WTC11 (cell line): ENCODE measurements at regions not wholly inside any gene's neighbourhood (a gene's known extent, or its start where the extent isn't known, plus 50 kb on each side); places are given as distances from the start of the nearest gene placed in this dataset.

Experiments used
- ATAC-seq: fragments of 200-7000 bp; cut with Tn5 transposase; 2 replicates; pipeline ENCODE4 v1.10.0; 2021; ENCODE audit warnings: mild to moderate bottlenecking, moderate library complexity
- CTCF ChIA-PET: fragments of 300-600 bp; sonication (Branson Sonifier 250); formaldehyde crosslinking; loops from one replicate; lab custom pipeline; 2021; ENCODE audit warnings: antibody characterized with exemption; lab: Charles Lee
- POLR2A ChIA-PET: fragments of 350-600 bp; sonication (Branson Sonifier 250); formaldehyde crosslinking; loops from one replicate; lab custom pipeline; 2021; ENCODE audit warnings: antibody characterized with exemption; lab: Charles Lee
- DNase-seq: peaks from one replicate; pipeline ENCODE4 v3.0.0; 2021; ENCODE audit warnings: low spot score
- H3K27ac Mint-ChIP-seq: 2 replicates; pipeline ENCODE4 v1.8.0; 2021; ENCODE audit warnings: mixed read lengths
- H3K27me3 Mint-ChIP-seq: 2 replicates; pipeline ENCODE4 v1.8.0; 2021; ENCODE audit warnings: low read depth, mild to moderate bottlenecking, moderate library complexity, mixed read lengths
- H3K36me3 Mint-ChIP-seq: 2 replicates; pipeline ENCODE4 v1.8.0; 2021; ENCODE audit warnings: mixed read lengths
- H3K4me1 Mint-ChIP-seq: 2 replicates; pipeline ENCODE4 v1.8.0; 2022; ENCODE audit warnings: mixed read lengths
- H3K4me3 Mint-ChIP-seq: 2 replicates; pipeline ENCODE4 v1.8.0; 2021; ENCODE audit warnings: mild to moderate bottlenecking, moderate library complexity, mixed read lengths
- H3K9me3 Mint-ChIP-seq: 2 replicates; pipeline ENCODE4 v1.8.0; 2021; ENCODE audit warnings: mixed read lengths
- EMX1 ChIP-seq: fragments of 250-450 bp; sonication (Bioruptor Pico); IDR thresholded peaks from 2 replicates; pipeline ENCODE4 v1.8.0; 2021; ENCODE audit warnings: mild to moderate bottlenecking
- ESRRA ChIP-seq: sonication (generic); formaldehyde crosslinking; IDR thresholded peaks from 2 replicates; pipeline ENCODE4 v1.8.1; 2022; ENCODE audit warnings: mild to moderate bottlenecking, missing genetic modification reagents, borderline replicate concordance
- GABPB1 ChIP-seq: sonication (generic); formaldehyde crosslinking; IDR thresholded peaks from 2 replicates; pipeline ENCODE4 v1.8.1; 2023; ENCODE audit warnings: mild to moderate bottlenecking, missing genetic modification reagents
- HMGXB4 ChIP-seq: sonication (generic); formaldehyde crosslinking; IDR thresholded peaks from 2 replicates; pipeline ENCODE4 v1.8.1; 2023; ENCODE audit warnings: mild to moderate bottlenecking, moderate library complexity, missing genetic modification reagents
- JAZF1 ChIP-seq: fragments of 250-450 bp; sonication (Bioruptor Pico); IDR thresholded peaks from 2 replicates; pipeline ENCODE4 v1.9.0; 2021; ENCODE audit warnings: moderate library complexity, mild to moderate bottlenecking, inconsistent platforms
- USF1 ChIP-seq: sonication (generic); formaldehyde crosslinking; IDR thresholded peaks from 2 replicates; pipeline ENCODE4 v1.8.0; 2022; ENCODE audit warnings: mild to moderate bottlenecking, missing genetic modification reagents
- ZNF416 ChIP-seq: fragments of 250-450 bp; sonication (Bioruptor Pico); IDR thresholded peaks from 2 replicates; pipeline ENCODE4 v1.9.0; 2021; ENCODE audit warnings: mild to moderate bottlenecking, inconsistent platforms
- ZNF532 ChIP-seq: fragments of 250-450 bp; sonication (Bioruptor Pico); IDR thresholded peaks from 2 replicates; pipeline ENCODE4 v1.9.0; 2021; ENCODE audit warnings: mild to moderate bottlenecking, borderline replicate concordance
- TF ChIP-seq, protein P1 (sequence below): sonication (generic); formaldehyde crosslinking; IDR thresholded peaks from 2 replicates; pipeline ENCODE4 v1.8.1; 2022; ENCODE audit warnings: mild to moderate bottlenecking, missing genetic modification reagents, moderate library complexity, borderline replicate concordance
- TF ChIP-seq, protein P2 (sequence below): sonication (generic); formaldehyde crosslinking; IDR thresholded peaks from 2 replicates; pipeline ENCODE4 v1.8.1; 2023; ENCODE audit warnings: mild to moderate bottlenecking, missing genetic modification reagents, borderline replicate concordance
- TF ChIP-seq, protein P3 (sequence below): fragments of 250-450 bp; sonication (Bioruptor Pico); conservative IDR thresholded peaks from 2 replicates; pipeline ENCODE4 v1.9.0; 2021; ENCODE audit warnings: mild to moderate bottlenecking
- TF ChIP-seq, protein P4 (sequence below): sonication (generic); formaldehyde crosslinking; conservative IDR thresholded peaks from 2 replicates; pipeline ENCODE4 v1.8.1; 2023; ENCODE audit warnings: mild to moderate bottlenecking, low read depth, missing genetic modification reagents, moderate library complexity
- TF ChIP-seq, protein P5 (sequence below): sonication (generic); formaldehyde crosslinking; conservative IDR thresholded peaks from 2 replicates; pipeline ENCODE4 v1.8.1; 2022; ENCODE audit warnings: mild to moderate bottlenecking, missing genetic modification reagents

- TF ChIP-seq ZNF532 (CRISPR knock-in tag), result no peak
- no peak for TF ChIP-seq HMGXB4
- TF ChIP-seq, protein P1, sequence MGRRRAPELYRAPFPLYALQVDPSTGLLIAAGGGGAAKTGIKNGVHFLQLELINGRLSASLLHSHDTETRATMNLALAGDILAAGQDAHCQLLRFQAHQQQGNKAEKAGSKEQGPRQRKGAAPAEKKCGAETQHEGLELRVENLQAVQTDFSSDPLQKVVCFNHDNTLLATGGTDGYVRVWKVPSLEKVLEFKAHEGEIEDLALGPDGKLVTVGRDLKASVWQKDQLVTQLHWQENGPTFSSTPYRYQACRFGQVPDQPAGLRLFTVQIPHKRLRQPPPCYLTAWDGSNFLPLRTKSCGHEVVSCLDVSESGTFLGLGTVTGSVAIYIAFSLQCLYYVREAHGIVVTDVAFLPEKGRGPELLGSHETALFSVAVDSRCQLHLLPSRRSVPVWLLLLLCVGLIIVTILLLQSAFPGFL (CRISPR knock-in tag), result no peak
- no peak for TF ChIP-seq EMX1 (CRISPR knock-in tag)
Observed at GRCh38 chr17:27974531-27975145, 67.8 kb upstream of the NLK start (continued).

DNA sequence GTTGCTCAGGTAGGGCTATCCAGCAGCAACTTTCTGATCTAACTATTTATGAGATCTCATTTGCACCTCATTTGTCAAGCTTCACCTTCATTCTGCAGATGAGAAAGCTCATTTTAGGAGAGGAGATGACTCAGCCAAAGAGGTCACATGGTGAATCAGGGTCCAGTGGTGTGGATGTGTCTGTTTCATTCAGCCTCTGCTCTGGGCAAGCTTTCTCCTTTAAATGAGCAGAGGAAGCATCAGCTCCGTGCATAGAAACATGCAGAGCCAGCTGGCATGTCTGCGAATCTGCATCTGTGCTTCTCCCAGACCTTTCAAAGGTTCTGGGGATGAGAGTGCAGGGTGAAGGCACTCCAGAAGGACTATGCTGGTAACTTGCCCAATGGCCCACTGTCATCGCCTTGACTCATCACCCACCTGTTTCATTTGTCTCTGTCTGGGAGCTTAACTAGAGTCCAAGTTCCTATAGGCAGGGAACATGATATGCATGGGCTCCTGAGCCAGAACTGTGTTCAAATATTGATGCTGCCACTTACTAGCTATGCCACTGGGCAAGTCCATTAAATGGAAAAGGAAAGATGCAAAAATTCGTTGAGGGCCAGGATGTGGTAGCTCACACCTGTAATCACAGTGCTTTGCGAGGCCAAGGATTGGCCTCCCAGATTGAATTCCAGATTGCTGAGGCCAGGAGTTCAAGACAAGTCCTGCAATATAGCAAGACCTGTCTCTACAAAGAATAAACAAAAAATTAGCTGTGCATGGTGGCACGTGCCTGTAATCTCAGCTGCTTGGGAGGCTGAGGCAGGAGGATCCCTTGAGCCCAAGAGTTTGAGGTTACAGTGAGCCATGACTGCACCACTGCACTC, 67.1 kb upstream of the NLK start:
- peaks cover 8% of the 10 kb centered on the region for H3K4me1 Mint-ChIP-seq
- ATAC-seq, result no peak
- no peaks in the 10 kb centered on the region for H3K36me3 Mint-ChIP-seq
- ChIA-PET POLR2A (no interaction called here), CTCF (interaction anchor here (0.7 kb wide), 1 partner anchor 321 kb away, joined by 3 read pairs; no protein-coding TSS in a partner anchor)
- DNase-seq, result no peak
- H3K9me3 Mint-ChIP-seq, result 0 out of 2 replicates have a peak, but pooled peaks cover 3% of the 10 kb centered on the region
- H3K4me3 Mint-ChIP-seq, result no peak overlapping the region
- H3K27me3 Mint-ChIP-seq, result no peaks in the 10 kb centered on the region
- H3K27ac Mint-ChIP-seq, result no peak overlapping the region
- TF ChIP-seq JAZF1 (CRISPR knock-in tag) (no peak), GABPB1 (CRISPR knock-in tag) (no peak), ESRRA (CRISPR knock-in tag) (no peak), ZNF416 (CRISPR knock-in tag) (no peak), USF1 (CRISPR knock-in tag) (no peak)
- TF ChIP-seq, protein P2, sequence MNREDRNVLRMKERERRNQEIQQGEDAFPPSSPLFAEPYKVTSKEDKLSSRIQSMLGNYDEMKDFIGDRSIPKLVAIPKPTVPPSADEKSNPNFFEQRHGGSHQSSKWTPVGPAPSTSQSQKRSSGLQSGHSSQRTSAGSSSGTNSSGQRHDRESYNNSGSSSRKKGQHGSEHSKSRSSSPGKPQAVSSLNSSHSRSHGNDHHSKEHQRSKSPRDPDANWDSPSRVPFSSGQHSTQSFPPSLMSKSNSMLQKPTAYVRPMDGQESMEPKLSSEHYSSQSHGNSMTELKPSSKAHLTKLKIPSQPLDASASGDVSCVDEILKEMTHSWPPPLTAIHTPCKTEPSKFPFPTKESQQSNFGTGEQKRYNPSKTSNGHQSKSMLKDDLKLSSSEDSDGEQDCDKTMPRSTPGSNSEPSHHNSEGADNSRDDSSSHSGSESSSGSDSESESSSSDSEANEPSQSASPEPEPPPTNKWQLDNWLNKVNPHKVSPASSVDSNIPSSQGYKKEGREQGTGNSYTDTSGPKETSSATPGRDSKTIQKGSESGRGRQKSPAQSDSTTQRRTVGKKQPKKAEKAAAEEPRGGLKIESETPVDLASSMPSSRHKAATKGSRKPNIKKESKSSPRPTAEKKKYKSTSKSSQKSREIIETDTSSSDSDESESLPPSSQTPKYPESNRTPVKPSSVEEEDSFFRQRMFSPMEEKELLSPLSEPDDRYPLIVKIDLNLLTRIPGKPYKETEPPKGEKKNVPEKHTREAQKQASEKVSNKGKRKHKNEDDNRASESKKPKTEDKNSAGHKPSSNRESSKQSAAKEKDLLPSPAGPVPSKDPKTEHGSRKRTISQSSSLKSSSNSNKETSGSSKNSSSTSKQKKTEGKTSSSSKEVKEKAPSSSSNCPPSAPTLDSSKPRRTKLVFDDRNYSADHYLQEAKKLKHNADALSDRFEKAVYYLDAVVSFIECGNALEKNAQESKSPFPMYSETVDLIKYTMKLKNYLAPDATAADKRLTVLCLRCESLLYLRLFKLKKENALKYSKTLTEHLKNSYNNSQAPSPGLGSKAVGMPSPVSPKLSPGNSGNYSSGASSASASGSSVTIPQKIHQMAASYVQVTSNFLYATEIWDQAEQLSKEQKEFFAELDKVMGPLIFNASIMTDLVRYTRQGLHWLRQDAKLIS (CRISPR knock-in tag), result no peak
- TF ChIP-seq, protein P3, sequence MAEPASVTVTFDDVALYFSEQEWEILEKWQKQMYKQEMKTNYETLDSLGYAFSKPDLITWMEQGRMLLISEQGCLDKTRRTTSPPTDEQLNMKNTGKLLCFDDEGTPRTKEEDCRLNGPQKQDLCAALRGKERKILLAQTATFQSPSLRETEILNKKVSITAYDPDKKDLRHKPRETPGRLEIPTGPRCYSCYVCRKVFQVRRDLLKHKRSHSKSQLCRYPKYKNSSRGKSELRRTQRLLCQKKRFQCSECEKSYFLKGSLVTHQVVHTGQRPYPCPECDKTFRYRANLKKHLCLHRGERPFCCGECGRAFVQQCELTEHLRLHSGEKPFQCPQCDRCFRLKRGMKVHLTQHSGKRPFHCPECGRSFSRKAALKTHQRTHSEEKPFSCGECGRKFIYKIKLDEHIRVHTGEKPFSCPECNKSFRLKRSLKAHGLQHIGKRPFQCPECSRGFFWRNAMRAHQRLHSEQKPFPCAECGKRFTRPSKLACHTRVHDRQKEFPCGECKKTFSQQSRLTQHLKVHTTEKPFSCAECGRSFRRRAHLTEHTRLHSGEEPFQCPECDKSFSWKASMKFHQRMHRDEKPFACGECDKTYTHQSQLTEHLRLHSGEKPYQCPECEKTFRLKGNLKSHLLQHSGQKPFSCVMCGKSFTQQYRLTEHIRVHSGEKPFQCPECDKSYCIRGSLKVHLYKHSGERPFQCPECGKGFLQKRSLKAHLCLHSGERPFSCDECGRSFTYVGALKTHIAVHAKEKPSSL (CRISPR knock-in tag), result no peak
- TF ChIP-seq, protein P4, sequence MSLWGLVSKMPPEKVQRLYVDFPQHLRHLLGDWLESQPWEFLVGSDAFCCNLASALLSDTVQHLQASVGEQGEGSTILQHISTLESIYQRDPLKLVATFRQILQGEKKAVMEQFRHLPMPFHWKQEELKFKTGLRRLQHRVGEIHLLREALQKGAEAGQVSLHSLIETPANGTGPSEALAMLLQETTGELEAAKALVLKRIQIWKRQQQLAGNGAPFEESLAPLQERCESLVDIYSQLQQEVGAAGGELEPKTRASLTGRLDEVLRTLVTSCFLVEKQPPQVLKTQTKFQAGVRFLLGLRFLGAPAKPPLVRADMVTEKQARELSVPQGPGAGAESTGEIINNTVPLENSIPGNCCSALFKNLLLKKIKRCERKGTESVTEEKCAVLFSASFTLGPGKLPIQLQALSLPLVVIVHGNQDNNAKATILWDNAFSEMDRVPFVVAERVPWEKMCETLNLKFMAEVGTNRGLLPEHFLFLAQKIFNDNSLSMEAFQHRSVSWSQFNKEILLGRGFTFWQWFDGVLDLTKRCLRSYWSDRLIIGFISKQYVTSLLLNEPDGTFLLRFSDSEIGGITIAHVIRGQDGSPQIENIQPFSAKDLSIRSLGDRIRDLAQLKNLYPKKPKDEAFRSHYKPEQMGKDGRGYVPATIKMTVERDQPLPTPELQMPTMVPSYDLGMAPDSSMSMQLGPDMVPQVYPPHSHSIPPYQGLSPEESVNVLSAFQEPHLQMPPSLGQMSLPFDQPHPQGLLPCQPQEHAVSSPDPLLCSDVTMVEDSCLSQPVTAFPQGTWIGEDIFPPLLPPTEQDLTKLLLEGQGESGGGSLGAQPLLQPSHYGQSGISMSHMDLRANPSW (CRISPR knock-in tag), result no peak
- TF ChIP-seq, protein P5, sequence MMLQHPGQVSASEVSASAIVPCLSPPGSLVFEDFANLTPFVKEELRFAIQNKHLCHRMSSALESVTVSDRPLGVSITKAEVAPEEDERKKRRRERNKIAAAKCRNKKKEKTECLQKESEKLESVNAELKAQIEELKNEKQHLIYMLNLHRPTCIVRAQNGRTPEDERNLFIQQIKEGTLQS, result no peak
